ENCODE measurements at regions not wholly inside any gene's neighbourhood (a gene's known extent, or its start where the extent isn't known, plus 50 kb on each side); places are given as distances from the start of the nearest gene placed in this dataset.
A peak's percentile ranks its signal among the peaks of the same experiment; 100 is the strongest.

DNA sequence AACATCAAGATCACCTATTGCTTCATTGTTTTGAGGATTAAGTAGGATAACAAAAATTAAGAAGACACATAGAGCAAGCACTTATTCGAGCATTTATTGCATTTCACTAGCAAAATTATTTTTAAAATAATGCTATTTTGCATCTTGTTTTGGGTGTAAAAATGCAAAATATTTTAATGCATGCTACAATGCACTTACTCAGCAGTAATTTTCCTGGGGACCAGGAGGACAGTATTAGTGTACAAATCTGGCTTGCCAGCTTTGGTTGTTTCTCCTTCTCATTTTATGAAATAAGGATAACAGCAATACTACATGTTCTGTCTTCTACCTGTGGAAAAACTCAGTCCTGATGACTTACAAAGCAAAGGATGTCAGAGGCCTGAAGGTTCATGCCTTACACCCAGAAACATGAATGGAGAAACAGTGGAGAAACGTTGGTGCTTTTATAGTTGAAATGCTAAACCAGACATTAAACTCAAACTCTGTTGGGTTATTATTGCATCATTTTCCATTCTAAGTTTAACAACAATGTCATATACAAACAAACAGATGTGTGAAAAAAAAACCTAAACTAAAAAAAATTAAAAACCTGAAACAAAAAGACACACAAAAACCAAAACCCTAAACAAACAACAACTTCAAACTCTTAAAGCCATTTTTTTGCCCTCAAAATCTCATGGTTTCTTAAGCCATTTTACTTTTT is 50.2 kb upstream of the ATXN1 start:
- DNase-seq = no peak
- Histone ChIP-seq H2AFZ (replicated peaks; ENCODE audit: low read length, poor library complexity) (no peak overlapping the region), H3K23ac (ENCODE audit: low read depth, low read length) (no peak overlapping the region), H3K56ac (ENCODE audit: extremely low read depth, insufficient read depth, low read length) (no peak overlapping the region), H2BK120ac (ENCODE audit: low read depth, low read length) (no peak overlapping the region), H4K5ac (ENCODE audit: low read depth, low read length) (no peak overlapping the region), H3K79me1 (ENCODE audit: low read depth in 1 of 2, low read length in 2 of 2) (no peaks in the 10 kb centered on the region), H3K18ac (ENCODE audit: low read depth, low read length) (no peak overlapping the region), H2BK5ac (ENCODE audit: low read depth, low read length, poor library complexity, severe bottlenecking) (no peak overlapping the region), H4K20me1 (ENCODE audit: insufficient read depth, low read length) (no peaks in the 10 kb centered on the region), H4K91ac (ENCODE audit: insufficient read depth, low read depth, low read length) (no peak overlapping the region), H4K8ac (ENCODE audit: low read depth in 2 of 2, low read length in 2 of 2) (no peak overlapping the region), H2BK15ac (ENCODE audit: low read depth, low read length) (no peak overlapping the region), H3K27ac (ENCODE audit: insufficient read depth, low read length) (no peak overlapping the region), H3K36me3 (ENCODE audit: control insufficient read depth, insufficient read depth, low read length) (no peaks in the 10 kb centered on the region), H2AK9ac (replicated peaks; ENCODE audit: low read depth, low read length, poor library complexity) (no peak overlapping the region), H3K9ac (ENCODE audit: low read depth, low read length) (no peak overlapping the region), H2BK20ac (ENCODE audit: low read depth, low read length) (no peak overlapping the region), H2AK5ac (ENCODE audit: low read depth, low read length) (no peak overlapping the region), H3K4me2 (ENCODE audit: low read depth, low read length) (no peak overlapping the region), H3K4me1 (ENCODE audit: control insufficient read depth, insufficient read depth, low read length) (no peaks in the 10 kb centered on the region), H3K9me3 (ENCODE audit: control insufficient read depth, insufficient read depth, low read length) (peaks cover 17% of the 10 kb centered on the region), H3K9me1 (ENCODE audit: insufficient read depth, low read length) (no peaks in the 10 kb centered on the region), H3K4ac (ENCODE audit: low read depth, low read length) (no peak overlapping the region), H3K14ac (replicated peaks; ENCODE audit: low read depth, low read length) (no peak overlapping the region), H3K27me3 (ENCODE audit: control insufficient read depth, insufficient read depth, low read length) (no peaks in the 10 kb centered on the region), H3K4me3 (ENCODE audit: insufficient read depth, low read depth, low read length) (no peak overlapping the region)
- no CpG with 5 or more reads among the region's 2 CpGs for WGBS, 2 experiments (ENCODE audit: extremely low coverage in 2 of 2, insufficient read length in 1 of 2)
- no peak for TF ChIP-seq CHD1 (IDR thresholded peaks at IDR 0.05; ENCODE audit: low read depth, low read length)
- no peak for TF ChIP-seq MAZ (IDR thresholded peaks at IDR 0.05; ENCODE audit: borderline replicate concordance, low read depth, low read length)
- TF ChIP-seq, protein P1, sequence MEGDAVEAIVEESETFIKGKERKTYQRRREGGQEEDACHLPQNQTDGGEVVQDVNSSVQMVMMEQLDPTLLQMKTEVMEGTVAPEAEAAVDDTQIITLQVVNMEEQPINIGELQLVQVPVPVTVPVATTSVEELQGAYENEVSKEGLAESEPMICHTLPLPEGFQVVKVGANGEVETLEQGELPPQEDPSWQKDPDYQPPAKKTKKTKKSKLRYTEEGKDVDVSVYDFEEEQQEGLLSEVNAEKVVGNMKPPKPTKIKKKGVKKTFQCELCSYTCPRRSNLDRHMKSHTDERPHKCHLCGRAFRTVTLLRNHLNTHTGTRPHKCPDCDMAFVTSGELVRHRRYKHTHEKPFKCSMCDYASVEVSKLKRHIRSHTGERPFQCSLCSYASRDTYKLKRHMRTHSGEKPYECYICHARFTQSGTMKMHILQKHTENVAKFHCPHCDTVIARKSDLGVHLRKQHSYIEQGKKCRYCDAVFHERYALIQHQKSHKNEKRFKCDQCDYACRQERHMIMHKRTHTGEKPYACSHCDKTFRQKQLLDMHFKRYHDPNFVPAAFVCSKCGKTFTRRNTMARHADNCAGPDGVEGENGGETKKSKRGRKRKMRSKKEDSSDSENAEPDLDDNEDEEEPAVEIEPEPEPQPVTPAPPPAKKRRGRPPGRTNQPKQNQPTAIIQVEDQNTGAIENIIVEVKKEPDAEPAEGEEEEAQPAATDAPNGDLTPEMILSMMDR (conservative IDR thresholded peaks at IDR 0.05; ENCODE audit: low read depth, low read length) = no peak
- TF ChIP-seq BHLHE40 (IDR thresholded peaks at IDR 0.05; ENCODE audit: low read depth, low read length) = no peak
- TF ChIP-seq FOS (IDR thresholded peaks at IDR 0.05; ENCODE audit: low read depth, low read length) = no peak
- peak; percentile 65 for TF ChIP-seq CEBPB (IDR thresholded peaks at IDR 0.05; ENCODE audit: low read depth, low read length)
- TF ChIP-seq, protein P2, sequence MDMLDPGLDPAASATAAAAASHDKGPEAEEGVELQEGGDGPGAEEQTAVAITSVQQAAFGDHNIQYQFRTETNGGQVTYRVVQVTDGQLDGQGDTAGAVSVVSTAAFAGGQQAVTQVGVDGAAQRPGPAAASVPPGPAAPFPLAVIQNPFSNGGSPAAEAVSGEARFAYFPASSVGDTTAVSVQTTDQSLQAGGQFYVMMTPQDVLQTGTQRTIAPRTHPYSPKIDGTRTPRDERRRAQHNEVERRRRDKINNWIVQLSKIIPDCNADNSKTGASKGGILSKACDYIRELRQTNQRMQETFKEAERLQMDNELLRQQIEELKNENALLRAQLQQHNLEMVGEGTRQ (IDR thresholded peaks at IDR 0.05; ENCODE audit: low read depth, low read length) = no peak
- TF ChIP-seq POLR2A (IDR thresholded peaks at IDR 0.05; ENCODE audit: low read depth, low read length) = no peak
- TF ChIP-seq MAFK (IDR thresholded peaks at IDR 0.05; ENCODE audit: low read depth, low read length) = peak; percentile 9; the same call in 1 of the 2 replicates
- POLR2A ChIA-PET (ENCODE audit: unreplicated experiment) = no interaction called here
- intact Hi-C loops (cut with micrococcal nuclease) (no loop called here), in situ Hi-C loops (cut with MboI; ENCODE audit: low sequenced_read_pairs) (no loop called here), dilution Hi-C loops (cut with HindIII; ENCODE audit: low sequenced_read_pairs, unreplicated experiment) (no loop called here)
- BruUV-seq (replicated peaks) = no TSS peak
- no peak for ATAC-seq (ENCODE audit: low read depth)
- CTCF ChIA-PET = no interaction called here
